Mesendoderm (in vitro differentiated cells): ENCODE measurements at regions not wholly inside any gene's neighbourhood (a gene's known extent, or its start where the extent isn't known, plus 50 kb on each side); places are given as distances from the start of the nearest gene placed in this dataset.
"Not testable (repeated sequence)": the region's sequence is repeated elsewhere in the genome, so short reads cannot be mapped to it uniquely, and the experiment has no call there.

Experiments
- DNase-seq: peaks from one replicate; pipeline ENCODE4 v3.0.0; 2013
- H2AK5ac ChIP-seq: 2 replicates; pipeline ENCODE4 v1.6.1; 2013; ENCODE audit warnings: low read length, inconsistent platforms
- H2BK120ac ChIP-seq: 2 replicates; pipeline ENCODE4 v1.6.1; 2013; ENCODE audit warnings: low read depth, mild to moderate bottlenecking, low read length, moderate library complexity, mixed read lengths
- H2BK15ac ChIP-seq: replicated peaks from 2 replicates; pipeline ENCODE4 v1.6.1; 2013; ENCODE audit warnings: low read depth, mild to moderate bottlenecking, moderate library complexity
- H2BK5ac ChIP-seq: 2 replicates; pipeline ENCODE4 v1.6.1; 2013; ENCODE audit warnings: low read length, inconsistent platforms
- H3K18ac ChIP-seq: 2 replicates; pipeline ENCODE4 v1.6.1; 2013; ENCODE audit warnings: mild to moderate bottlenecking, low read length, mixed read lengths
- H3K23ac ChIP-seq: one replicate; pipeline ENCODE4 v1.6.1; 2013; ENCODE audit warnings: low read length
- H3K27ac ChIP-seq: 2 replicates; pipeline ENCODE4 v1.5.1; 2013; ENCODE audit warnings: low read depth, mild to moderate bottlenecking, inconsistent platforms, low read length, moderate library complexity
- H3K27me3 ChIP-seq: 2 replicates; pipeline ENCODE4 v1.6.1; 2013; ENCODE audit warnings: low read length, control low read depth, mild to moderate bottlenecking, inconsistent platforms; ENCODE audit not compliant: insufficient read depth, poor library complexity
- H3K36me3 ChIP-seq: 2 replicates; pipeline ENCODE4 v1.6.1; 2013; ENCODE audit warnings: low read length, inconsistent platforms; ENCODE audit not compliant: control insufficient read depth, insufficient read depth
- H3K4ac ChIP-seq: one replicate; pipeline ENCODE4 v1.6.1; 2013; ENCODE audit warnings: low read depth, mild to moderate bottlenecking, low read length, moderate library complexity
- H3K4me1 ChIP-seq: 2 replicates; pipeline ENCODE4 v1.6.1; 2013; ENCODE audit warnings: low read depth, low read length, inconsistent platforms; ENCODE audit not compliant: control insufficient read depth
- H3K4me2 ChIP-seq: 2 replicates; pipeline ENCODE4 v1.6.1; 2013; ENCODE audit warnings: low read length
- H3K4me3 ChIP-seq: 2 replicates; pipeline ENCODE4 v1.5.1; 2013; ENCODE audit warnings: mild to moderate bottlenecking, low read length
- H3K56ac ChIP-seq: one replicate; pipeline ENCODE4 v1.6.1; 2013; ENCODE audit warnings: low read length
- H3K79me1 ChIP-seq: 2 replicates; pipeline ENCODE4 v1.6.1; 2013; ENCODE audit warnings: low read length, inconsistent platforms
- H3K79me2 ChIP-seq: 2 replicates; pipeline ENCODE4 v1.6.1; 2013; ENCODE audit warnings: mild to moderate bottlenecking, low read length; ENCODE audit not compliant: control insufficient read depth, insufficient read depth
- H3K9ac ChIP-seq: 2 replicates; pipeline ENCODE4 v1.6.1; 2013; ENCODE audit warnings: low read length, inconsistent platforms
- H4K5ac ChIP-seq: one replicate; pipeline ENCODE4 v1.6.1; 2013; ENCODE audit warnings: low read length
- H4K8ac ChIP-seq: one replicate; pipeline ENCODE4 v1.6.1; 2013; ENCODE audit warnings: low read depth, mild to moderate bottlenecking, control low read depth, low read length, moderate library complexity
- WGBS: extraction: QIAGEN DNeasy Blood & Tissue Kit; methylation state at CpG from one replicate; pipeline ENCODE4 v1.1.7; 2013; ENCODE audit warnings: low lambda C conversion rate, missing lambda C conversion rate; ENCODE audit not compliant: insufficient coverage; ENCODE audit errors: extremely low coverage; 5-methylcytosine and 5-hydroxymethylcytosine counted together

DNA sequence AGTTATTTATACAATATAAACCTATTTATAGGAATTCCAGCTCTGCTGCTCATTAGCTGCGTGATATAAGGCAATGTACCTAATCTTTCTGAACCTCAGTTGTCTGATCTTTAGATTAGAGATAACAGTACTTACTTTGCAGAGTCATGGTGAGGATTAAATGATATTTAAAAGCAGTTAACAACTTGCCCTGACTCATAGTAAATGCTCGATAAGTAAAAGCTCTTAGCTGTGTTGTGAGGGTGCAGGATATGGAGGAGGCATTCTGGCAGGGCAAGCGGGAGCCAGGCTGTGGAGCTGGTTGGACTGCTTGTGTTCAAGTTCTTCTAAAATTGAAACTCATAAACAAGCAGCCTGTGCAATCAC is 140.0 kb upstream of the PRICKLE1 start:
- Histone ChIP-seq H3K56ac (no peak overlapping the region), H3K4me2 (no peak overlapping the region), H2BK5ac (no peak overlapping the region), H3K4me3 (no peak overlapping the region), H3K18ac (no peak overlapping the region), H3K23ac (no peak overlapping the region), H3K4me1 (no peaks in the 10 kb centered on the region), H3K79me1 (no peaks in the 10 kb centered on the region), H3K9ac (no peak overlapping the region), H4K8ac (no peak overlapping the region), H2AK5ac (no peak overlapping the region), H3K79me2 (no peaks in the 10 kb centered on the region), H4K5ac (no peak overlapping the region), H2BK120ac (no peak overlapping the region), H3K27me3 (no peaks in the 10 kb centered on the region), H3K27ac (no peak overlapping the region), H3K36me3 (no peaks in the 10 kb centered on the region), H3K4ac (no peak overlapping the region), H2BK15ac (no peak overlapping the region)
- DNase-seq: peak; percentile 22
- WGBS: no CpG with 5 or more reads among the region's 3 CpGs

DNA sequence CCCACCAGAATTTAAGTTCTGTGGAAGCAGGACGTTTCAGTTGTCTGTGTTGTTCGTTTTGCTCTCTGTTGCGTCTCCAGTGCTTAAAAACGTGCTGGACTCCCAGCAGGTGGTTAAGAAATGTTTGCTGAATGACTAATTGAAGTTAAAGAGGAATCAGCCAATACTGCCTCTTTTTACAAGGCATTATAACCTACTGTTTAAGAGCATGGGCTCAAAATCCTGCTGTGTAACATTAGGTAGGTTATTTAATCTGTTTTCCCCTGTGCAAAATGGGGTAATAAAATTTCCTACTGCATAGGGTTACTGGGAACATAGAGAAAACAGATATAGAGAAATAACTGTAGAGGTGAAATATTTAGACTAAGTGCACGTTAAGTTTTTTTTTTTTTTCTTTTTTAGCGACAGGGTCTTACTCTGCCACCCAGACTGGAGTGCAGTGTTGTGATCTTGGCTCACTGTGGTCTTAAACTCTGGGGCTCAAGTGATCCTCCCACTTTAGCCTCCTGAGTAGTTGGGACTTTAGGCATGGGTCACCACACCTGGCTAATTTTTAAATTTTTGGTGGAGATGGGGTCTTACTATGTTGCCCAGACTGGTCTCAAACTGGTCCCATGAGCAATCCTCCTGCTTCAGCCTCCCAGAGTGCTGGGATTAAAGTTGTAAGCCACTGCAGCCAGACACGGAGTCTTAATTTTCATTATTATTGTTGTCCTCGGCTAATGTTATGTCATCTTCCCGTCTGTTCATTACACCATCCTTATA is 139.4 kb upstream of the PRICKLE1 start:
- no peak overlapping the region for H4K8ac ChIP-seq
- H3K18ac ChIP-seq: no peak overlapping the region
- no peaks in the 10 kb centered on the region for H3K4me1 ChIP-seq
- H3K4me3 ChIP-seq: no peak overlapping the region
- no peak overlapping the region for H2BK120ac ChIP-seq
- H2BK5ac ChIP-seq: no peak overlapping the region
- no peak overlapping the region for H3K4ac ChIP-seq
- no peak overlapping the region for H3K56ac ChIP-seq
- H3K9ac ChIP-seq: no peak overlapping the region
- WGBS: no CpG with 5 or more reads among the region's 9 CpGs
- H3K27me3 ChIP-seq: no peaks in the 10 kb centered on the region
- no peak overlapping the region for H3K4me2 ChIP-seq
- H3K36me3 ChIP-seq: no peaks in the 10 kb centered on the region
- no peak overlapping the region for H2AK5ac ChIP-seq
- no peak overlapping the region for H2BK15ac ChIP-seq
- H3K27ac ChIP-seq: no peak overlapping the region
- no peaks in the 10 kb centered on the region for H3K79me2 ChIP-seq
- H3K23ac ChIP-seq: no peak overlapping the region
- H3K79me1 ChIP-seq: no peaks in the 10 kb centered on the region
- no peak for DNase-seq
- no peak overlapping the region for H4K5ac ChIP-seq

DNA sequence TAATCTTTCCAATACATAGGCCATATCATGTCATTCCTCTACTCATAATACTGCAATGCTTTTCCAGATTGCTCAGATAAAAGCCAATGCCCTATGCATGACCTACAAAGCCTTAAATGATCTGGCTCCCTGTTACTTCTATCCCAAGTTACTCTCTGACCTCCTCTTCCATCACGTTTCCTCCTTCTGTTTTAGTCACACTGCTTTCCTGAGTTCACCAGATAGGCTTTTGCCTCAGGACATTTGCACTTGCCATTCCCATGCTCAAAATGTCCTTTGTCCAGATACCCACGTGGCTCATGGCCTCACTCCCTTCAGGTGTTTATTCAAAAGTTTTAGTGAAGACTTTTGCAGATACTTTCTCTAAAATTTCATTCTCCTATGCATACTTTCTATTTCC is 138.7 kb upstream of the PRICKLE1 start:
- Histone ChIP-seq H2BK5ac (no peak overlapping the region), H3K27ac (no peak overlapping the region), H4K5ac (no peak overlapping the region), H3K36me3 (no peaks in the 10 kb centered on the region), H2BK15ac (no peak overlapping the region), H3K23ac (no peak overlapping the region), H2BK120ac (no peak overlapping the region), H2AK5ac (no peak overlapping the region), H4K8ac (no peak overlapping the region), H3K9ac (no peak overlapping the region), H3K4ac (no peak overlapping the region), H3K79me2 (no peaks in the 10 kb centered on the region), H3K4me2 (no peak overlapping the region), H3K56ac (no peak overlapping the region), H3K27me3 (no peaks in the 10 kb centered on the region), H3K4me1 (no peaks in the 10 kb centered on the region), H3K4me3 (no peak overlapping the region), H3K18ac (no peak overlapping the region), H3K79me1 (no peaks in the 10 kb centered on the region)
- no CpG with 5 or more reads among the region's 2 CpGs for WGBS
- no peak for DNase-seq

DNA sequence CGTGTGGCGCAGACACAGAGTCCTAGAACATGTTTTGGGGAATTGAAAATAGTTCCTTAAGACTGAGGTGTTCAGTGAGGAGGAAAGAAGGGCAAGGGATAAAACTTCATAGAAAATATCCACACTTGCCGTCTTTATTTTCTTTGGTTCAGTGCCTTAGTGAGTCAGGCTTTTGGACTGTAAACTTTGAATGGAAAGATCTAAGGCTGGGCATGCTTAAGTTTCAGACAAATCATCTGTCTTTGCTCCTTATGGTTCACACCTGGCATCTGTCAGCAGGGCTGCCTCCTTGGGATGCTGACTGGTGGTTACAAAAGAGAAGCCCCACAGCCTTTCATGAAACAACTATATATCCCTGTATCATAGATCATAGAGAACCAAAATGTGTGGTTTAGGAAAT is 136.3 kb upstream of the PRICKLE1 start:
- H3K36me3 ChIP-seq: no peaks in the 10 kb centered on the region
- H3K27ac ChIP-seq: no peak overlapping the region
- no peaks in the 10 kb centered on the region for H3K4me1 ChIP-seq
- H2BK15ac ChIP-seq: no peak overlapping the region
- H3K27me3 ChIP-seq: no peaks in the 10 kb centered on the region
- H2BK5ac ChIP-seq: no peak overlapping the region
- H3K79me2 ChIP-seq: no peaks in the 10 kb centered on the region
- H4K8ac ChIP-seq: no peak overlapping the region
- no peaks in the 10 kb centered on the region for H3K79me1 ChIP-seq
- H2BK120ac ChIP-seq: no peak overlapping the region
- no peak overlapping the region for H2AK5ac ChIP-seq
- no peak overlapping the region for H3K4me2 ChIP-seq
- no peak overlapping the region for H3K56ac ChIP-seq
- no peak overlapping the region for H3K18ac ChIP-seq
- no peak overlapping the region for H3K4me3 ChIP-seq
- H3K4ac ChIP-seq: no peak overlapping the region
- no peak overlapping the region for H3K9ac ChIP-seq
- WGBS: no CpG with 5 or more reads among the region's 3 CpGs
- no peak overlapping the region for H4K5ac ChIP-seq
- no peak for DNase-seq
- H3K23ac ChIP-seq: no peak overlapping the region

DNA sequence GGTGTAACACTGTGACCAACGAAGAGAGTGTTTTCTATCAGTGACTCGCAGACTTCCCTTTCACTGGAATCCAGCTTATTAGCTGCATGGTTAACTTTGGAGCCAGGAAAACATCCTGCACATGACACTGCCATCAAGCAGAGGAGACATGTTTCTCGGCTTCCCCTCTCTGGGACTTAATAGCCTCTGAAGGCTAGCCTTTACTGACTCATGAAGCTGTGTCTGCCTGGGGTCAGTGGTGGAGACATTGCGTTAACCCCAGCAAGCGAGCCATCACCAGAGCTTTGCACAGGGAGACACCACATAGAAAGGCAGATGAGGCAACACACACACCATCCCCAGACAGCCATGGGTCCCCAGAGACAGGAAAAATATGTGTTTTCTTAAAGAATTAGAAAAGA is 126.9 kb upstream of the PRICKLE1 start:
- H3K79me2 ChIP-seq: no peaks in the 10 kb centered on the region
- H3K4me3 ChIP-seq: no peak overlapping the region
- H2BK15ac ChIP-seq: no peak overlapping the region
- no peak overlapping the region for H4K8ac ChIP-seq
- no peak overlapping the region for H3K4me2 ChIP-seq
- H4K5ac ChIP-seq: no peak overlapping the region
- no peak overlapping the region for H3K27ac ChIP-seq
- no peak overlapping the region for H3K18ac ChIP-seq
- no peak overlapping the region for H3K56ac ChIP-seq
- H3K23ac ChIP-seq: no peak overlapping the region
- H3K36me3 ChIP-seq: no peaks in the 10 kb centered on the region
- no peak overlapping the region for H2BK5ac ChIP-seq
- H3K4me1 ChIP-seq: no peaks in the 10 kb centered on the region
- H3K27me3 ChIP-seq: no peaks in the 10 kb centered on the region
- WGBS: no CpG with 5 or more reads among the region's 5 CpGs
- H2AK5ac ChIP-seq: no peak overlapping the region
- no peak overlapping the region for H2BK120ac ChIP-seq
- H3K9ac ChIP-seq: no peak overlapping the region
- H3K79me1 ChIP-seq: no peaks in the 10 kb centered on the region
- DNase-seq: no peak
- no peak overlapping the region for H3K4ac ChIP-seq

DNA sequence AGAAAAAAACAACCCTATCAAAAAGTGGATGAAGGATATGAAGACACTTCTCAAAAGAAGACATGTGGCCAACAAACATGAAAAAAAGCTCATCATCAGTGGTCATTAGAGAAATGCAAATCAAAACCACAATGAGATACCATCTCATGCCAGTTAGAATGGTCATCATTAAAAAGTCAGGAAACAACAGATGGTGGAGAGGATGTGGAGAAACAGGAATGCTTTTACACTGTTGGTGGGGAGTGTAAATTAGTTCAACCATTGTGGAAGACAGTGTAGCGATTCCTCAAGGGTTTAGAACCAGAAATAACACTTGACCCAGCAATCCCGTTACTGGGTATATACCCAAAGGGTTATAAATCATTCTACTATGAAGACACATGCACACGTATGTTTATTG is 124.0 kb upstream of the PRICKLE1 start:
- not testable (repeated sequence) for H3K4me1 ChIP-seq

More for the DNA sequence above, 124.0 kb upstream of the PRICKLE1 start:
- not testable (repeated sequence) for H4K8ac ChIP-seq, H2AK5ac ChIP-seq, H2BK15ac ChIP-seq, H3K4me2 ChIP-seq, H3K79me1 ChIP-seq, H2BK5ac ChIP-seq, H3K18ac ChIP-seq, H4K5ac ChIP-seq, H3K27ac ChIP-seq, H3K4me3 ChIP-seq, H3K56ac ChIP-seq, H3K23ac ChIP-seq, H3K4ac ChIP-seq, H3K36me3 ChIP-seq, H3K27me3 ChIP-seq, H3K79me2 ChIP-seq, DNase-seq, H2BK120ac ChIP-seq, H3K9ac ChIP-seq
- WGBS: no CpG with 5 or more reads among the region's 3 CpGs
